ENCODE measurements at regions not wholly inside any gene's neighbourhood (a gene's known extent, or its start where the extent isn't known, plus 50 kb on each side); places are given as distances from the start of the nearest gene placed in this dataset.
"Not testable (repeated sequence)": the region's sequence is repeated elsewhere in the genome, so short reads cannot be mapped to it uniquely, and the experiment has no call there.

- ATAC-seq: no peak
These were observed 126.7 kb downstream of the MTHFS start for GRCh38 chr15:79769933-79770759.

GRCh38 chr15:79773128-79773527 is 123.7 kb downstream of the MTHFS start:
- no peak for ATAC-seq

GRCh38 chr15:79775821-79776220 is 121.0 kb downstream of the MTHFS start:
- no peak for ATAC-seq

GRCh38 chr15:79777916-79778315 is 118.9 kb downstream of the MTHFS start:
- ATAC-seq: no peak

GRCh38 chr15:79778378-79778990 is 118.3 kb downstream of the MTHFS start:
- ATAC-seq: no peak

GRCh38 chr15:79779746-79780145 is 117.1 kb downstream of the MTHFS start:
- ATAC-seq: no peak

GRCh38 chr15:79782307-79782706 is 114.5 kb downstream of the MTHFS start:
- ATAC-seq: not testable (repeated sequence)

All from esophagus mucosa (tissue), 1 donor.